Tibial nerve (tissue), 4 donors: ENCODE measurements at regions not wholly inside any gene's neighbourhood (a gene's known extent, or its start where the extent isn't known, plus 50 kb on each side); places are given as distances from the start of the nearest gene placed in this dataset.

Experiments
- CTCF ChIP-seq, 5 experiments: fragments of 200-600 bp in 3 of 5; fragments of 450-650 bp in 2 of 5; sonication (generic) in 3 of 5; IDR thresholded peaks; one replicate each; pipeline ENCODE4 v1.5.1; 2016 to 2019; ENCODE audit warnings: antibody characterized with exemption in 5 of 5, mild to moderate bottlenecking in 3 of 5, moderate library complexity in 2 of 5
- EP300 ChIP-seq, 2 donors: sonication (generic); formaldehyde crosslinking; IDR thresholded peaks; one replicate each; pipeline ENCODE4 v1.6.1; 2017; ENCODE audit warnings: antibody characterized with exemption in 2 of 2, mild to moderate bottlenecking in 1 of 2
- POLR2A ChIP-seq, 2 donors: fragments of 450-650 bp; IDR thresholded peaks; one replicate each; pipeline ENCODE4 v1.6.1; 2017; ENCODE audit warnings: antibody characterized with exemption in 2 of 2, mild to moderate bottlenecking in 2 of 2, moderate library complexity in 2 of 2

DNA sequence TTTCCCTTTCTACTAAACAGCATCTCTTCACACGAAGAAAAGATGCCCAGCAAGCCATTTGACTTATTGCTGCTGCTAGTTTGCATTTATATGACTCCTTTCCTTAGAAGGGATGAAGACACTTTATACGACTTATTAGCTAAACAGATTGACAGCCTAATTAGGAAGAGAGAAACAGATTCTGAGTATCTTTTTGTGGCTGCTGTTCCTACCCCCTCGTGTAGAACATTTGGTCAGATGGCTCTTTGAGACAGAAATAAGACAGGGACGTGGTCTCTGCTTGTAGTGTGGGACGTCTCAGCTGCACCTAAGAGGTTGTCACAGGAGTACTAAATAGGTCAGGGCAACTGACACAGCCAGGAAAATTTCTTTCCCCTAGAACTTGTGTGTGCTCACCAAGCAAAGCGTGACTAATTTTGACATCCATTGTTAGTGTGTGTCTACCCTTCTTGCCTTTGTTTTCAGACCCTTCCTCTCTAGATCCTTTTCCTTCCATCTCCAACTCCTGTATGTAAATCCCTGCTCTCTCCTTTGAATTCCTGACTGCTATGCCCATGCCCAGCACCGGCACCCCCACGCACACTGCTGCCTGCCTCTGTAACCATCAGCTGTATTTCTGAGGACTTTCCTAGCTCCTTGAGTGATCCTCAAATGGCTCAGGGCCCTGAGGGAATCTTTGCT lies 83.2 kb downstream of the DAD1 start:
- TF ChIP-seq CTCF (IDR thresholded peaks at IDR 0.05) (no peak), POLR2A (IDR thresholded peaks at IDR 0.05) (no peak), EP300 (IDR thresholded peaks at IDR 0.05) (no peak)
